ENCODE measurements at regions not wholly inside any gene's neighbourhood (a gene's known extent, or its start where the extent isn't known, plus 50 kb on each side); places are given as distances from the start of the nearest gene placed in this dataset.

DNA sequence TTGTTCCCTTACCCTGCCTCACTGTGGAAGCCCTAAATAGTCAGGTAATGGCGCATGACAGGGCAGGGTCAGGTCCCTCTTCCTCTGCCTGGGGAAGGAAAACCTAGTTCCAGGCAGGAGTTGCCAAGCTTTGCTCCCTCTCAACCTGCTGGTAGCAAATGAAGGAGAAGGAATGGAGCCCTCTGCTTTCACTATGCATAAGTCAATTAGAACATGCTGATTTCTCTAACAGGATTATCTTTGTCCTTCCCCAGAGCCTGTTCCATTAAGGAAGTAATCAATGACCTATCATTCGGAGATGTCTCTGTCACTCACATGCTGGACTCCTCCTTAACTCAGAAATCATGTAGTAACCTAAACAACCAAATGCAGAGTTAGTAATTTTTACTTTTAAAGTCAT is 161.8 kb upstream of the NFIA start:
- peaks cover 8% of the 10 kb centered on the region for H3K4me1 ChIP-seq (ENCODE audit: control insufficient read depth, insufficient read depth, low read length)
- DNase-seq: peak; percentile 59
- peaks cover 13% of the 10 kb centered on the region for H3K27me3 ChIP-seq (ENCODE audit: control insufficient read depth, insufficient read depth, low read length, poor library complexity, severe bottlenecking)
- peaks cover 36% of the 10 kb centered on the region for H3K4me1 Mint-ChIP-seq
- H3K4me3 ChIP-seq (ENCODE audit: low read length): no peak overlapping the region
- TF ChIP-seq, protein P1, sequence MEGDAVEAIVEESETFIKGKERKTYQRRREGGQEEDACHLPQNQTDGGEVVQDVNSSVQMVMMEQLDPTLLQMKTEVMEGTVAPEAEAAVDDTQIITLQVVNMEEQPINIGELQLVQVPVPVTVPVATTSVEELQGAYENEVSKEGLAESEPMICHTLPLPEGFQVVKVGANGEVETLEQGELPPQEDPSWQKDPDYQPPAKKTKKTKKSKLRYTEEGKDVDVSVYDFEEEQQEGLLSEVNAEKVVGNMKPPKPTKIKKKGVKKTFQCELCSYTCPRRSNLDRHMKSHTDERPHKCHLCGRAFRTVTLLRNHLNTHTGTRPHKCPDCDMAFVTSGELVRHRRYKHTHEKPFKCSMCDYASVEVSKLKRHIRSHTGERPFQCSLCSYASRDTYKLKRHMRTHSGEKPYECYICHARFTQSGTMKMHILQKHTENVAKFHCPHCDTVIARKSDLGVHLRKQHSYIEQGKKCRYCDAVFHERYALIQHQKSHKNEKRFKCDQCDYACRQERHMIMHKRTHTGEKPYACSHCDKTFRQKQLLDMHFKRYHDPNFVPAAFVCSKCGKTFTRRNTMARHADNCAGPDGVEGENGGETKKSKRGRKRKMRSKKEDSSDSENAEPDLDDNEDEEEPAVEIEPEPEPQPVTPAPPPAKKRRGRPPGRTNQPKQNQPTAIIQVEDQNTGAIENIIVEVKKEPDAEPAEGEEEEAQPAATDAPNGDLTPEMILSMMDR (conservative IDR thresholded peaks at IDR 0.05): no peak
- no peaks in the 10 kb centered on the region for H3K9me3 ChIP-seq (ENCODE audit: control insufficient read depth, low read length)
- H3K27ac Mint-ChIP-seq: peak overlapping the region; percentile 78
- no peak overlapping the region for H3K9ac ChIP-seq (ENCODE audit: extremely low read depth, low read length, poor library complexity, severe bottlenecking)
- no peaks in the 10 kb centered on the region for H3K36me3 ChIP-seq (ENCODE audit: control insufficient read depth, insufficient read depth, low read length)
- H3K36me3 Mint-ChIP-seq (ENCODE audit: low read depth): no peaks in the 10 kb centered on the region
- peaks cover 10% of the 10 kb centered on the region for H3K27me3 Mint-ChIP-seq (ENCODE audit: insufficient read depth)
- 67 to 72% methylated on average over 1 to 2 of the region's 2 CpGs for WGBS, 2 experiments (ENCODE audit: insufficient coverage in 1 of 2, insufficient read length in 1 of 2)
- H3K9me3 Mint-ChIP-seq: no peaks in the 10 kb centered on the region
- H3K27ac ChIP-seq (ENCODE audit: low read depth, low read length): no peak overlapping the region
- H3K4me3 Mint-ChIP-seq: no peak overlapping the region

DNA sequence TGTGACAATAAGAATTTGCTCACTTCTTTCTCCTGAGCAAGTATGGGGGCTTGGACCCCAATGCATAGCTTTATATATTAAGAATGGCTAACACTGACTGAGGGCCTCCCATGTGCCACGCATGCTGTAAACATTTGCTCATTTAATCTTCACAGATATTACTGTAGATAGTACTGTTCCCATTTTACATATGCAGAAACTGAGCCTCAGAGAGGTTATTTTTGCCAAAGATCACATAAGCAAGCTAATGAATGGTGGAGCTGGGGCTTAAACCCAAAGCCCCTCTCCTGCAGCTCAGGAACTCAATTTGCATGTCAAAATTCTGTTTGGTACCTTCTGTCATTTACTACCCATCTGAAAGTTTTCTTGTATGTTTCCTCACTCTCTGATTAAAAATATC is 163.5 kb upstream of the NFIA start:
- H3K36me3 Mint-ChIP-seq (ENCODE audit: low read depth): no peaks in the 10 kb centered on the region
- no peak overlapping the region for H3K4me3 ChIP-seq (ENCODE audit: low read length)
- H3K27ac Mint-ChIP-seq: no peak overlapping the region
- no peaks in the 10 kb centered on the region for H3K9me3 Mint-ChIP-seq
- H3K4me1 Mint-ChIP-seq: peaks cover 23% of the 10 kb centered on the region
- no peaks in the 10 kb centered on the region for H3K36me3 ChIP-seq (ENCODE audit: control insufficient read depth, insufficient read depth, low read length)
- TF ChIP-seq, protein P1 (conservative IDR thresholded peaks at IDR 0.05): no peak
- no peak overlapping the region for H3K9ac ChIP-seq (ENCODE audit: extremely low read depth, low read length, poor library complexity, severe bottlenecking)
- H3K27ac ChIP-seq (ENCODE audit: low read depth, low read length): no peak overlapping the region
- no peak for DNase-seq
- H3K4me3 Mint-ChIP-seq: no peak overlapping the region
- peaks cover 17% of the 10 kb centered on the region for H3K27me3 ChIP-seq (ENCODE audit: control insufficient read depth, insufficient read depth, low read length, poor library complexity, severe bottlenecking)
- peaks cover 8% of the 10 kb centered on the region for H3K4me1 ChIP-seq (ENCODE audit: control insufficient read depth, insufficient read depth, low read length)
- WGBS, 2 experiments (ENCODE audit: insufficient coverage in 1 of 2, insufficient read length in 1 of 2): 80% methylated on average over 1 of the region's 1 CpG; no CpG with 5 or more reads in 1 of the 2 experiments
- no peaks in the 10 kb centered on the region for H3K9me3 ChIP-seq (ENCODE audit: control insufficient read depth, low read length)
- H3K27me3 Mint-ChIP-seq (ENCODE audit: insufficient read depth): peaks cover 20% of the 10 kb centered on the region

DNA sequence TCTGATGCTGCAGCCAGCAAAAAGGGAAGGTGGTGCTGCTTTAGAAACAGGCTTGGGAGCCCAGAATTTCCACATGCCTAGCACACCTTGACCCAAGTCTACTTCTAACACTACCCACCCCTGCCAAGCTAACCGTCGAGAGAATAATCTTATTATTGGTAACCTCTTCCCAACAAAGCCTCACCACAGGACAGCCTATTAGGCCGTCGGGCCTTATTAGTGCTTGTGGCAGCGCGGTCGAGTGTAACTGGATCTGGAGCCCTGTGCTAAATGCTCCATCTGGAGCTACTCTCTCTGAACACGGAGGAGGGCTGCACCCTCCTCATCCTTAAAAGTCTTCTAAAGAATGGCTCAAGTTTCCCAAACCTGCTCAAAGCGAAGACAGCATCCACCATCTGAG is 165.5 kb upstream of the NFIA start:
- H3K4me3 Mint-ChIP-seq: no peak overlapping the region
- no peak overlapping the region for H3K9ac ChIP-seq (ENCODE audit: extremely low read depth, low read length, poor library complexity, severe bottlenecking)
- no peaks in the 10 kb centered on the region for H3K36me3 ChIP-seq (ENCODE audit: control insufficient read depth, insufficient read depth, low read length)
- WGBS, 2 experiments (ENCODE audit: insufficient coverage in 1 of 2, insufficient read length in 1 of 2): 80 to 86% methylated on average over 9 of the region's 9 CpGs
- no peaks in the 10 kb centered on the region for H3K36me3 Mint-ChIP-seq (ENCODE audit: low read depth)
- no peak overlapping the region for H3K4me3 ChIP-seq (ENCODE audit: low read length)
- H3K4me1 ChIP-seq (ENCODE audit: control insufficient read depth, insufficient read depth, low read length): peaks cover 12% of the 10 kb centered on the region
- H3K27ac ChIP-seq (ENCODE audit: low read depth, low read length): no peak overlapping the region
- H3K4me1 Mint-ChIP-seq: peaks cover 23% of the 10 kb centered on the region
- TF ChIP-seq, protein P1 (conservative IDR thresholded peaks at IDR 0.05): no peak
- peaks cover 5% of the 10 kb centered on the region for H3K9me3 ChIP-seq (ENCODE audit: control insufficient read depth, low read length)
- peaks cover 18% of the 10 kb centered on the region for H3K27me3 ChIP-seq (ENCODE audit: control insufficient read depth, insufficient read depth, low read length, poor library complexity, severe bottlenecking)
- peaks cover 20% of the 10 kb centered on the region for H3K27me3 Mint-ChIP-seq (ENCODE audit: insufficient read depth)
- no peak for DNase-seq
- H3K9me3 Mint-ChIP-seq: no peaks in the 10 kb centered on the region
- H3K27ac Mint-ChIP-seq: no peak overlapping the region
